Small intestine (tissue), 7 donors: ENCODE measurements at regions not wholly inside any gene's neighbourhood (a gene's known extent, or its start where the extent isn't known, plus 50 kb on each side); places are given as distances from the start of the nearest gene placed in this dataset.

Source experiments
- DNase-seq, 2 donors: peaks; one replicate each; pipeline versions ENCODE4 v3.0.0 to v3.0.0-alpha.2; 2013
- FAIRE-seq: peaks from 2 replicates; lab custom pipeline; 2012; peaks lifted over from hg19 to GRCh38; lab: Jason Lieb, UNC
- H3K27ac ChIP-seq, 3 donors: one replicate each; pipeline ENCODE4 v1.5.1; 2013; ENCODE audit warnings: low read length in 2 of 3, mild to moderate bottlenecking in 2 of 3, control low read depth in 1 of 3, inconsistent platforms in 1 of 3, low read depth in 1 of 3, moderate library complexity in 1 of 3
- H3K27me3 ChIP-seq, 3 donors: one replicate each; pipeline ENCODE4 v1.6.1; 2013; ENCODE audit warnings: low read length in 3 of 3, inconsistent platforms in 1 of 3; ENCODE audit not compliant: control insufficient read depth in 3 of 3, insufficient read depth in 3 of 3
- H3K36me3 ChIP-seq, 3 donors: one replicate each; pipeline ENCODE4 v1.6.1; 2013; ENCODE audit warnings: low read length in 3 of 3, inconsistent platforms in 1 of 3, low read depth in 1 of 3, mild to moderate bottlenecking in 1 of 3, moderate library complexity in 1 of 3; ENCODE audit not compliant: control insufficient read depth in 3 of 3, insufficient read depth in 2 of 3
- H3K4me1 ChIP-seq, 3 donors: one replicate each; pipeline ENCODE4 v1.6.1; 2013; ENCODE audit warnings: low read length in 2 of 3, inconsistent platforms in 1 of 3, low read depth in 1 of 3, mild to moderate bottlenecking in 1 of 3, moderate library complexity in 1 of 3; ENCODE audit not compliant: control insufficient read depth in 3 of 3, insufficient read depth in 2 of 3
- H3K4me3 ChIP-seq, 3 donors: one replicate each; pipeline ENCODE4 v1.5.1; 2013; ENCODE audit warnings: low read length in 3 of 3, control low read depth in 1 of 3, inconsistent platforms in 1 of 3, low read depth in 1 of 3, mild to moderate bottlenecking in 1 of 3, moderate library complexity in 1 of 3
- H3K9me3 ChIP-seq, 2 donors: one replicate each; pipeline ENCODE4 v1.6.1; 2013; ENCODE audit warnings: low read depth in 1 of 2, low read length in 1 of 2; ENCODE audit not compliant: control insufficient read depth in 2 of 2, insufficient read depth in 1 of 2
- WGBS, 3 donors: extraction: QIAGEN DNeasy Blood & Tissue Kit; methylation state at CpG; one replicate each; pipeline ENCODE4 v1.1.7; 2013; 5-methylcytosine and 5-hydroxymethylcytosine counted together
- donor health status: healthy with polysubstance abuse.
- donor health status: control.
- donor health status: control.
- donor health status: Bipolar disorder and iron deficiency.
- donor health status: healthy.

- FAIRE-seq: no peak
- DNase-seq: no peak
- no peaks in the 10 kb centered on the region for H3K9me3 ChIP-seq
Observed at GRCh38 chr18:56173542-56174220, 464.7 kb downstream of the TXNL1 start.

DNA sequence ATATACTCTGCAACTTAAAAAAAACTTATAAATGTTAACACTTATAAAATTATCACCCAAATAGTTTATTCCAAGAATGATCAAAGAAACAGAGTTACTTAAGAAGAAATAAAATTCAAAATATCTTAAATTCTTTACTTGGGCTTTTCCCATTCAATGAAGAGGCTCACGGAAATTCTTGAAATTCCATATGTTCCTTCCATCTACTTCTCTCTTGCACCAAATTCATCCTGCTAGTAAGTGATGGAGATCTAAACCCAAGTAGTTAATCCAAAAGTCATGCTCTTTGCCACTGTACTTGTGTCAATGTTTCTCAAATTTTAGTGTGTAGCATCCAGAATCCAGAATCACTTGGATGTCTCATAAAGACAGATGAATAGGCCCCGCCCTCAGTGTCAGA lies 465.9 kb downstream of the TXNL1 start:
- Histone ChIP-seq H3K27ac (no peak overlapping the region), H3K27me3 (no peaks in the 10 kb centered on the region), H3K9me3 (no peaks in the 10 kb centered on the region), H3K4me1 (peaks cover 0 to 20% (median 0%) of the 10 kb centered on the region in 3 donors), H3K4me3 (no peak overlapping the region), H3K36me3 (no peaks in the 10 kb centered on the region)
- 91 to 96% (median 95%) methylated on average over 2 of the region's 2 CpGs for WGBS, 3 donors
- DNase-seq: no peak
- FAIRE-seq: no peak

More at GRCh38 chr18:56173542-56174220, 464.7 kb downstream of the TXNL1 start:
- peaks cover 0 to 10% (median 0%) of the 10 kb centered on the region in 3 donors for H3K4me1 ChIP-seq
- H3K27ac ChIP-seq: no peak overlapping the region
- no peak overlapping the region for H3K4me3 ChIP-seq
- no peaks in the 10 kb centered on the region for H3K27me3 ChIP-seq
- H3K36me3 ChIP-seq: no peaks in the 10 kb centered on the region

DNA sequence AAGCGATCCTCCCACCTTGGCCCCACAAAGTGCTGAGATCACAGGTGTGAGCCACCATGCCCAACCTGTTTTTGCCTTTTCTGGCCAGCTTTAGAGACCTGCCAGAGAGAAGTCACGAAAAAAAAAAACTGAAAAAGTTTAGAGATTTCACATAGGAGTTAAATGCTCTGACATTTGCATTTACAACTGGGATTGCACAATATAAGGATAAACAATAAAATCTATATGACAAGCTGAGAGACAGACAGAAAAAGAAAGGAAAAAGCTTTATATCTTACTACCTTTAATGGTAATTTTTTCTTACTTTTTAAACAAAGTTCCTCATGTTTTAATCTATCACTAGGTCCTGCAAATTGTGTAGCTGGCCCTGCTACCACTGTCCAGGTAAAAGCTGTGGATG lies 466.5 kb downstream of the TXNL1 start:
- DNase-seq: no peak
- Histone ChIP-seq H3K27ac (no peak overlapping the region), H3K27me3 (no peaks in the 10 kb centered on the region), H3K9me3 (no peaks in the 10 kb centered on the region), H3K4me3 (no peak overlapping the region), H3K4me1 (peaks cover 0 to 22% (median 0%) of the 10 kb centered on the region in 3 donors), H3K36me3 (no peaks in the 10 kb centered on the region)
- WGBS, 3 donors: 71 to 84% (median 78%) methylated on average over 2 of the region's 2 CpGs
- no peak for FAIRE-seq

GRCh38 chr18:56168049-56168781 lies 470.2 kb downstream of the TXNL1 start:
- DNase-seq (peak; percentile 17 to 40), FAIRE-seq (no peak)
- Histone ChIP-seq H3K4me3 (no peak overlapping the region), H3K36me3 (no peaks in the 10 kb centered on the region), H3K27ac (peak overlapping the region in 2 of 3 donors; percentile 76 to 77), H3K9me3 (no peaks in the 10 kb centered on the region), H3K4me1 (peaks cover 0 to 23% (median 0%) of the 10 kb centered on the region in 3 donors), H3K27me3 (no peaks in the 10 kb centered on the region)
- WGBS, 3 donors: 16 to 41% (median 27%) methylated on average over 5 of the region's 5 CpGs

- WGBS, 3 donors: 76 to 90% (median 89%) methylated on average over 4 of the region's 4 CpGs
- Histone ChIP-seq H3K27me3 (no peaks in the 10 kb centered on the region), H3K4me3 (no peak overlapping the region), H3K4me1 (peaks cover 0 to 32% (median 0%) of the 10 kb centered on the region in 3 donors), H3K36me3 (no peaks in the 10 kb centered on the region), H3K9me3 (no peaks in the 10 kb centered on the region), H3K27ac (no peak overlapping the region)
- DNase-seq (no peak), FAIRE-seq (no peak)
Observed at GRCh38 chr18:56167366-56167765, 471.0 kb downstream of the TXNL1 start.

DNA sequence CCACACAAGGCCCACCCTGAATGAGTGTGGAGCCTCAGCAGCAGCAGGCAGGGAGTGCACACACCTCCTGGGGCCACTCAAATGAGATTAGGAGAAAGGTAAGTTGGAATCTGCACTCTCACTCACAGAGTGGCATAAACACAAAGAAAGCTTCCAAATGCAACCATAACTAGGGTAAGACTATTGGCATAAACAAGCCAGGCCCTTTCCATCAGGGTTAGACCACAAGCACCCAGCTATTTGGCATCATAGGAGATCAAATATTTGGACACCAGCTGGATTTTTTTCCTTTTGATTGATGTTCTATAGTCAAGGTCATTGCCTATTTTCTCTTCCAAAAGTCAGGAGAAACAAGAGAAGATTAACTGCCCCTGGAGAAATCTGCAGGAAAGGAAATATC lies 471.5 kb downstream of the TXNL1 start:
- no peaks in the 10 kb centered on the region for H3K36me3 ChIP-seq
- no peak overlapping the region for H3K27ac ChIP-seq
- H3K9me3 ChIP-seq: no peaks in the 10 kb centered on the region
- FAIRE-seq (no peak), DNase-seq (no peak)
- H3K27me3 ChIP-seq: no peaks in the 10 kb centered on the region
- no peak overlapping the region for H3K4me3 ChIP-seq
- H3K4me1 ChIP-seq: peaks cover 0 to 32% (median 0%) of the 10 kb centered on the region in 3 donors

GRCh38 chr18:56165601-56166355 lies 472.6 kb downstream of the TXNL1 start:
- 81 to 95% (median 94%) methylated on average over 5 of the region's 5 CpGs for WGBS, 3 donors
- H3K9me3 ChIP-seq: no peaks in the 10 kb centered on the region
- no peak overlapping the region for H3K27ac ChIP-seq
- no peaks in the 10 kb centered on the region for H3K27me3 ChIP-seq
- no peak for FAIRE-seq
- H3K4me1 ChIP-seq: peaks cover 0 to 35% (median 0%) of the 10 kb centered on the region in 3 donors
- H3K4me3 ChIP-seq: no peak overlapping the region
- no peak for DNase-seq
- H3K36me3 ChIP-seq: no peaks in the 10 kb centered on the region
